ENCODE measurements at regions not wholly inside any gene's neighbourhood (a gene's known extent, or its start where the extent isn't known, plus 50 kb on each side); places are given as distances from the start of the nearest gene placed in this dataset.

- no peak overlapping the region for H3K14ac ChIP-seq (ENCODE audit: insufficient read depth, low read length)
- H2BK12ac ChIP-seq (ENCODE audit: insufficient read length, low read depth, low read length) = no peak overlapping the region
- TF ChIP-seq CTCF (conservative IDR thresholded peaks at IDR 0.05) = no peak
- H3K18ac ChIP-seq (ENCODE audit: insufficient read length, low read depth, low read length) = no peak overlapping the region
- no peak overlapping the region for H3T11ph ChIP-seq (ENCODE audit: low read length)
- no peak overlapping the region for H4K5ac ChIP-seq (ENCODE audit: insufficient read length, low read depth, low read length)
- Mint-ChIP-seq H3K9me3 (no peaks in the 10 kb centered on the region; a peak in 3 of 5 replicates), H3K27ac (no peak overlapping the region), H3K36me3 (ENCODE audit: insufficient read depth in 1 of 3, low read depth in 3 of 3) (no peaks in the 10 kb centered on the region), H3K27me3 (ENCODE audit: low read depth) (peaks cover 2% of the 10 kb centered on the region; the same call in 1 of the 2 replicates), H3K4me3 (no peak overlapping the region), H3K4me1 (peaks cover 36 to 38% of the 10 kb centered on the region in 2 experiments)
- H3K4ac ChIP-seq (ENCODE audit: low read depth, low read length) = no peak overlapping the region
- H3K4me2 ChIP-seq (ENCODE audit: insufficient read depth, insufficient read length, low read length) = no peak overlapping the region
- H4K91ac ChIP-seq (ENCODE audit: insufficient read length, low read depth, low read length) = no peak overlapping the region
- no peak overlapping the region for H2AK5ac ChIP-seq (ENCODE audit: insufficient read length, low read length)
- no peak overlapping the region for H3K9ac ChIP-seq (ENCODE audit: extremely low read depth, insufficient read length, low read length)
- peaks cover 5% of the 10 kb centered on the region; the same call in 1 of the 2 replicates for H3K4me1 ChIP-seq (ENCODE audit: insufficient read depth, low read length)
- H2BK120ac ChIP-seq (ENCODE audit: low read depth, low read length, poor library complexity, severe bottlenecking) = no peak overlapping the region
- no peaks in the 10 kb centered on the region for H3K27me3 ChIP-seq (ENCODE audit: insufficient read depth, low read length)
- H3K9me3 ChIP-seq (ENCODE audit: control insufficient read depth, low read depth, low read length) = no peaks in the 10 kb centered on the region
- H2AFZ ChIP-seq (ENCODE audit: low read length) = no peak overlapping the region
- H3K56ac ChIP-seq (ENCODE audit: insufficient read length, low read depth, low read length) = no peak overlapping the region
- no peak overlapping the region for H2BK15ac ChIP-seq (ENCODE audit: low read depth, low read length)
- no peaks in the 10 kb centered on the region for H4K20me1 ChIP-seq (ENCODE audit: control insufficient read depth, insufficient read depth, insufficient read length)
- H2BK20ac ChIP-seq (ENCODE audit: low read depth, low read length, poor library complexity, severe bottlenecking) = no peak overlapping the region
- no peaks in the 10 kb centered on the region for H3K23me2 ChIP-seq (ENCODE audit: insufficient read length, low read depth, low read length, poor library complexity, severe bottlenecking)
- no peak for DNase-seq
- H3K79me1 ChIP-seq (ENCODE audit: insufficient read depth, low read depth, low read length, poor library complexity, severe bottlenecking) = no peaks in the 10 kb centered on the region
- no CpG with 5 or more reads among the region's 1 CpG for WGBS (ENCODE audit: extremely low coverage, insufficient read length, low lambda C conversion rate)
- no peak overlapping the region for H4K8ac ChIP-seq (replicated peaks; ENCODE audit: insufficient read length, low read depth, low read length)
- no peak overlapping the region for H3K23ac ChIP-seq (ENCODE audit: insufficient read length, low read depth, low read length)
- H3K79me2 ChIP-seq (ENCODE audit: insufficient read depth, low read length) = no peaks in the 10 kb centered on the region
- H2BK5ac ChIP-seq (ENCODE audit: insufficient read length, low read length) = no peak overlapping the region
- no peak overlapping the region for H3K27ac ChIP-seq (ENCODE audit: insufficient read length, low read depth, low read length)
These were observed 361.6 kb upstream of the RUNX1 start for GRCh38 chr21:35410656-35411055.

Data from H9 (cell line).